ENCODE measurements at regions not wholly inside any gene's neighbourhood (a gene's known extent, or its start where the extent isn't known, plus 50 kb on each side); places are given as distances from the start of the nearest gene placed in this dataset.

DNA sequence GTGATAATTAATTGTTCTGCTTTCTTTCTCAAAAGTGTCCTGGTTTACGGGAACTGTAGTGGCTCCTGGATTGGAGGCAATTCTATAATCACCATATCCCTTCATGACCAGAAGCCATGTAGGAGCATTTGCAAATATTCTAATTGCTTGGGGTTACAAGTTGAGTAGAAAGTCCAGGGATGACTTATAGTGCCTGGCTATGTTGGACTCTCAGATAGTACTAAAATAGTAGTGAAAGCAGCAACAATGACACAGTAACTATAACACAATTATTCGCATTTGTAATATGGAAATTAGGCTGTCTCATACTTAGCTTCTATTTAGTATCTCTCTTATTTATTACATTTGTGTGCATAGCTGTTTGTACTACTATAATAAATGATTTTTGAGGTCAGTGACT is 712.5 kb upstream of the GRAMD2B start:
- Histone ChIP-seq H3K27ac (no peak overlapping the region), H3K27me3 (no peaks in the 10 kb centered on the region), H3K9me3 (peaks cover 0 to 3% (median 0%) of the 10 kb centered on the region in 4 donors), H3K36me3 (no peaks in the 10 kb centered on the region), H3K4me3 (no peak overlapping the region), H3K4me1 (no peaks in the 10 kb centered on the region)
- no peak for DNase-seq (ENCODE audit: low spot score in 2 of 2)
- 95 to 97% methylated on average over 2 of the region's 2 CpGs for WGBS, 2 donors
- no peak for TF ChIP-seq EP300 (IDR thresholded peaks at IDR 0.05)
- TF ChIP-seq POLR2A (IDR thresholded peaks at IDR 0.05) = no peak
- TF ChIP-seq, protein P1, sequence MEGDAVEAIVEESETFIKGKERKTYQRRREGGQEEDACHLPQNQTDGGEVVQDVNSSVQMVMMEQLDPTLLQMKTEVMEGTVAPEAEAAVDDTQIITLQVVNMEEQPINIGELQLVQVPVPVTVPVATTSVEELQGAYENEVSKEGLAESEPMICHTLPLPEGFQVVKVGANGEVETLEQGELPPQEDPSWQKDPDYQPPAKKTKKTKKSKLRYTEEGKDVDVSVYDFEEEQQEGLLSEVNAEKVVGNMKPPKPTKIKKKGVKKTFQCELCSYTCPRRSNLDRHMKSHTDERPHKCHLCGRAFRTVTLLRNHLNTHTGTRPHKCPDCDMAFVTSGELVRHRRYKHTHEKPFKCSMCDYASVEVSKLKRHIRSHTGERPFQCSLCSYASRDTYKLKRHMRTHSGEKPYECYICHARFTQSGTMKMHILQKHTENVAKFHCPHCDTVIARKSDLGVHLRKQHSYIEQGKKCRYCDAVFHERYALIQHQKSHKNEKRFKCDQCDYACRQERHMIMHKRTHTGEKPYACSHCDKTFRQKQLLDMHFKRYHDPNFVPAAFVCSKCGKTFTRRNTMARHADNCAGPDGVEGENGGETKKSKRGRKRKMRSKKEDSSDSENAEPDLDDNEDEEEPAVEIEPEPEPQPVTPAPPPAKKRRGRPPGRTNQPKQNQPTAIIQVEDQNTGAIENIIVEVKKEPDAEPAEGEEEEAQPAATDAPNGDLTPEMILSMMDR (IDR thresholded peaks at IDR 0.05) = no peak

DNA sequence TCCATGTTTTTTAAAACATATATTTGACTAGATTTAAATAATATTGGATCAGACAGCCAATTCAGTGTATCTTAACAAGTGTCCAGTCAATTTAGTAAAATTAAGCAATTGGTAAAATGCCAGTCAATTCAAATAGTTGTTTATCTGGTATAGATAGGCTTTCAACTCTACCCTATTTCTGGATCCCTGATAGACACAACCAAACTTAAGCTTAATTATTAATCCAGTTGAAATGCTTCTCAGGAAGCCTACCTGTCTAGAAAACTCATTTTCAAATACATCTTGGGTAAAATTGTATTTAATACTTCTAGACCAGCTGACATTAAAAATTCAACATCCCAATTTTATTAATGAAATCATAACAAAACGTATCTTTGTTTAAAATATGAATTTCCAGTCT is 710.8 kb upstream of the GRAMD2B start:
- no peak overlapping the region for H3K4me3 ChIP-seq
- DNase-seq (ENCODE audit: low spot score in 2 of 2) = no peak
- no peaks in the 10 kb centered on the region for H3K4me1 ChIP-seq
- H3K9me3 ChIP-seq = no peaks in the 10 kb centered on the region
- no peaks in the 10 kb centered on the region for H3K27me3 ChIP-seq
- 72 to 76% methylated on average over 1 of the region's 1 CpG for WGBS, 2 donors
- H3K36me3 ChIP-seq = no peaks in the 10 kb centered on the region
- H3K27ac ChIP-seq = no peak overlapping the region
- TF ChIP-seq POLR2A (IDR thresholded peaks at IDR 0.05) = no peak
- TF ChIP-seq, protein P1 (IDR thresholded peaks at IDR 0.05) = no peak
- no peak for TF ChIP-seq EP300 (IDR thresholded peaks at IDR 0.05)

DNA sequence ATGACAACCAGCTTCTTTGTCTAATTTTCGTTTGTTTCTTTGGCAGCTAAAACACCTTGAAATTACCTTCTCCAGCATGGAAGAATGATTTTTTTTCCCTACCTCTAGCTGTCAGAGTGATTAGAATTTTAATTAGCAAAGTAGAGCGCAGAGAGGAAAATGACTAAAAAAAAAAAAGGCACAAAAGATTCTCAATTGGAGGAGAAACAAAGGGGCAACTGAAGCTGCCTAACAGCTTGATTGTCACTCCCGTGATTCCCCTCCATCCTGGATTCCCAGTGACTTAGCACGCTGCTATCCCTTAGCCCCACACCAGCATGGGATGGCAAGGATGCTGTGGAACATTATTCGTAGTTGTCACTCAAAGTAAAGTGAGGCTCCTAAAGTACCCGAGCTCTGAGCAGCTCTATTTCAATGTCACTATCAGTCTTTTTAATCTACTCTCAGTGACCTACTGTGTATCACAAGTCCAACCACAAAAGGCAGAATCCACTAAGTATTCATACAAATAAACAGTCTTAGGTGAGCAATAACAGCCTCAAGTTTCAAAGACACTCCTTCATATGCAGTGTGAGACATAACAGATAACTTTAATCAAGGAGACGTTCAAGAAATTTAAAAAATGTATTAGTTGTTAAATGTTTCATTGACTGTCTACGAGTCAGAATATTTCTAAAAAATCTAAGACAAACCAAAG is 710.0 kb upstream of the GRAMD2B start:
- Histone ChIP-seq H3K27ac (no peak overlapping the region), H3K4me1 (no peaks in the 10 kb centered on the region), H3K9me3 (no peaks in the 10 kb centered on the region), H3K36me3 (no peaks in the 10 kb centered on the region), H3K4me3 (no peak overlapping the region), H3K27me3 (no peaks in the 10 kb centered on the region)
- TF ChIP-seq POLR2A (IDR thresholded peaks at IDR 0.05) = no peak
- no peak for TF ChIP-seq EP300 (IDR thresholded peaks at IDR 0.05)
- no peak for DNase-seq (ENCODE audit: low spot score in 2 of 2)
- WGBS, 2 donors = 79 to 84% methylated on average over 8 of the region's 8 CpGs

DNA sequence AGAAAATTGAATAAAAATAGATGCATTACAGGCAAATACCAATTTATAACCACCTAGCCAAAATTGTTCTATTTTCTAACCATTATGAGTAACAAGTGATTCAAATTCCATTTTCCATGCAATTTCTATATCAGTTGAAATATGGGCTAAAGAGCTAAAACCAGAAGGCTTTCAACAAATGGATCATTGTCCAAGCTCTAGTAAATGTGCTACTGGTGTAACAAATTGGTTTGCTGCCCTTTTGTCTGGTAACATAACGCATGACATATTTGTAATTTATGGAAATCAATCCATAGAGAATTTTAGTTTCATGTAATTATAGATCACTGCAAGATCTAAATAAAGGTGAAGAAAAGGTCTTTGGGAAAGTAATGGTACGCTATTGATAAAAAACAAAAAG is 708.0 kb upstream of the GRAMD2B start:
- TF ChIP-seq POLR2A (IDR thresholded peaks at IDR 0.05) (no peak), EP300 (IDR thresholded peaks at IDR 0.05) (no peak)
- TF ChIP-seq, protein P1 (IDR thresholded peaks at IDR 0.05) = no peak
- Histone ChIP-seq H3K4me1 (no peaks in the 10 kb centered on the region), H3K27ac (no peak overlapping the region), H3K27me3 (no peaks in the 10 kb centered on the region), H3K4me3 (no peak overlapping the region), H3K9me3 (no peaks in the 10 kb centered on the region), H3K36me3 (no peaks in the 10 kb centered on the region)
- 57 to 70% methylated on average over 2 of the region's 2 CpGs for WGBS, 2 donors
- no peak for DNase-seq (ENCODE audit: low spot score in 2 of 2)

DNA sequence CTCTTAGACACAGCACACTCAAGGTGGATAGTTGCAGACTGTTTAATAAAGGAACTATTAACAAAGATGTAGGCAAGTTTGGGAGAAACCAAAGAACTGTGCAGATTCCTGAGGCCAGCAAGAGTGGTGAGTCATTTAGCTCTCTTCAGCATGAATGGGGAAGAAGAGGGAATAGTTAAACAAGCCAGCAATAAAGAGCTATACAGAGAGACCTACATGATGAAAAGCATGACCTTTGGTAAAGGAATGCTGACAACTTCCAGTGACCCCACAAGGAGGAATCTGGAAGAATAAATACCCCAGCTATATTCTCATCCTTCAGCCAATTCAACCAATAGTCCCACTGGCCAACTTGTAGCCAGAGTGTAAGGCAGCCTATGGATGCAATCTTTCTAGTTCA is 706.0 kb upstream of the GRAMD2B start:
- H3K27ac ChIP-seq = no peak overlapping the region
- no peaks in the 10 kb centered on the region for H3K4me1 ChIP-seq
- H3K36me3 ChIP-seq = no peaks in the 10 kb centered on the region
- TF ChIP-seq POLR2A (IDR thresholded peaks at IDR 0.05) (no peak), EP300 (IDR thresholded peaks at IDR 0.05) (no peak)
- TF ChIP-seq, protein P1 (IDR thresholded peaks at IDR 0.05) = no peak
- no peak for DNase-seq (ENCODE audit: low spot score in 2 of 2)
- no peaks in the 10 kb centered on the region for H3K27me3 ChIP-seq
- no peak overlapping the region for H3K4me3 ChIP-seq
- no peaks in the 10 kb centered on the region for H3K9me3 ChIP-seq

Data from tibial nerve (tissue), 4 donors.